ENCODE measurements at regions not wholly inside any gene's neighbourhood (a gene's known extent, or its start where the extent isn't known, plus 50 kb on each side); places are given as distances from the start of the nearest gene placed in this dataset.
A peak's percentile ranks its signal among the peaks of the same experiment; 100 is the strongest.

- no peaks in the 10 kb centered on the region for H3K79me2 ChIP-seq (ENCODE audit: insufficient read depth, low read length)
- H3K36me3 ChIP-seq (ENCODE audit: insufficient read depth, low read length): no peaks in the 10 kb centered on the region
- no peak overlapping the region for H3K4me3 ChIP-seq (ENCODE audit: low read depth in 1 of 2, low read length in 2 of 2)
- peaks cover 4% of the 10 kb centered on the region; the same call in 1 of the 2 replicates for H3K4me1 ChIP-seq (ENCODE audit: insufficient read depth, low read length)
- H3K27ac ChIP-seq (ENCODE audit: low read length): no peak overlapping the region
- no peak overlapping the region for H3K4me2 ChIP-seq (ENCODE audit: insufficient read depth, low read length)
- no peaks in the 10 kb centered on the region for H3K27me3 ChIP-seq (ENCODE audit: insufficient read depth, low read length, poor library complexity)
- no peak overlapping the region for H3K9ac ChIP-seq (ENCODE audit: low read depth, low read length)
- H3K9me3 ChIP-seq (ENCODE audit: insufficient read depth, low read length, severe bottlenecking): no peaks in the 10 kb centered on the region
- H2AFZ ChIP-seq (ENCODE audit: low read depth, low read length): no peak overlapping the region
- no peaks in the 10 kb centered on the region for H4K20me1 ChIP-seq (ENCODE audit: insufficient read depth, low read length)
- TF ChIP-seq EZH2 (IDR thresholded peaks at IDR 0.05; ENCODE audit: borderline replicate concordance, low read depth, low read length, severe bottlenecking): no peak
- TF ChIP-seq, protein P1, sequence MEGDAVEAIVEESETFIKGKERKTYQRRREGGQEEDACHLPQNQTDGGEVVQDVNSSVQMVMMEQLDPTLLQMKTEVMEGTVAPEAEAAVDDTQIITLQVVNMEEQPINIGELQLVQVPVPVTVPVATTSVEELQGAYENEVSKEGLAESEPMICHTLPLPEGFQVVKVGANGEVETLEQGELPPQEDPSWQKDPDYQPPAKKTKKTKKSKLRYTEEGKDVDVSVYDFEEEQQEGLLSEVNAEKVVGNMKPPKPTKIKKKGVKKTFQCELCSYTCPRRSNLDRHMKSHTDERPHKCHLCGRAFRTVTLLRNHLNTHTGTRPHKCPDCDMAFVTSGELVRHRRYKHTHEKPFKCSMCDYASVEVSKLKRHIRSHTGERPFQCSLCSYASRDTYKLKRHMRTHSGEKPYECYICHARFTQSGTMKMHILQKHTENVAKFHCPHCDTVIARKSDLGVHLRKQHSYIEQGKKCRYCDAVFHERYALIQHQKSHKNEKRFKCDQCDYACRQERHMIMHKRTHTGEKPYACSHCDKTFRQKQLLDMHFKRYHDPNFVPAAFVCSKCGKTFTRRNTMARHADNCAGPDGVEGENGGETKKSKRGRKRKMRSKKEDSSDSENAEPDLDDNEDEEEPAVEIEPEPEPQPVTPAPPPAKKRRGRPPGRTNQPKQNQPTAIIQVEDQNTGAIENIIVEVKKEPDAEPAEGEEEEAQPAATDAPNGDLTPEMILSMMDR (IDR thresholded peaks at IDR 0.05; ENCODE audit: borderline replicate concordance, extremely low read depth, low read length, poor library complexity, severe bottlenecking): no peak
- ATAC-seq (ENCODE audit: insufficient read depth, low read depth) (peak; percentile 60; the same call in 2 of the 3 replicates), DNase-seq (no peak)
These were observed 1500.9 kb upstream of the SLC10A2 start for GRCh38 chr13:104567114-104567513.

DNA sequence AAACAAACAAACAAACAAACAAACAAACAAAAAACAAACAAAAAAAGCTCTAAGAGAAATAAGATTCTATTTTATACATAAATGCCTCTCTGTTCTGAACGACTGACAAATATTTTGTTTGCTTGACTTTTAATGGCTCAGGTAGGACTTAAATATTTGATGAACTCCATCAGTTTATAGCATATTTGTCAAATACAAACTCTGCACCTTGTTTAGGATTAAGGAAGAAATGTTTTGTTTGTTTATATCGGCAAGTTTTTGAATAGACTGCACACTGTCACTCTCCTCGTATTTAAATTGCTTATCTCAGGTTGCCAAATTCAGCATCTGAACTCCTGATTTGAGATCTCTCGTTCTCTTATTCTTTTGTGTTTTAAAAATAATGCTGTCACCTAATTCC lies 1499.7 kb upstream of the SLC10A2 start:
- Histone ChIP-seq H3K79me2 (ENCODE audit: insufficient read depth, low read length) (no peaks in the 10 kb centered on the region), H3K27ac (ENCODE audit: low read length) (no peak overlapping the region), H3K27me3 (ENCODE audit: insufficient read depth, low read length, poor library complexity) (no peaks in the 10 kb centered on the region), H4K20me1 (ENCODE audit: insufficient read depth, low read length) (no peaks in the 10 kb centered on the region), H3K4me1 (ENCODE audit: insufficient read depth, low read length) (no peaks in the 10 kb centered on the region), H3K4me3 (ENCODE audit: low read depth in 1 of 2, low read length in 2 of 2) (no peak overlapping the region), H3K36me3 (ENCODE audit: insufficient read depth, low read length) (no peaks in the 10 kb centered on the region), H2AFZ (ENCODE audit: low read depth, low read length) (no peak overlapping the region), H3K4me2 (ENCODE audit: insufficient read depth, low read length) (no peak overlapping the region), H3K9ac (ENCODE audit: low read depth, low read length) (no peak overlapping the region), H3K9me3 (ENCODE audit: insufficient read depth, low read length, severe bottlenecking) (no peaks in the 10 kb centered on the region)
- TF ChIP-seq, protein P1 (IDR thresholded peaks at IDR 0.05; ENCODE audit: borderline replicate concordance, extremely low read depth, low read length, poor library complexity, severe bottlenecking): no peak
- TF ChIP-seq EZH2 (IDR thresholded peaks at IDR 0.05; ENCODE audit: borderline replicate concordance, low read depth, low read length, severe bottlenecking): no peak
- DNase-seq: no peak
- no peak for ATAC-seq (ENCODE audit: insufficient read depth, low read depth)

DNA sequence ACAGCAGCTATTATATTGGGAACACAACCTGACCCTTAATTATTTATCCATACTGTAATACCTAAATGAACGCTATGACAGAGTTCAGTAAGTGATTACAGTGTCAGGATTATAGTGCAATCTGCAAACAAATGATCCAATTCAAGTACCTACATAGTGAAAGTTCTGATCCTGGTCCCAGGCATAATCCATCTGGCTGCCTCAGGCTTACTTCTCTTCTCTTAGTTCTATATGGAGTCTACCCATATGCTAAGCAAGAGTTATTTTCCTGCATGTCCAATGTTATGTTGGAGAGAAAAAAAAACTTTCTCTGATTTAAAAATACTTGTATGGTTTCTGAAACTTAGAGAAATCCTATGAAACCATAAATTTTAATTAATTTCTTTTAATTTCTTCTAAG lies 1487.7 kb upstream of the SLC10A2 start:
- Histone ChIP-seq H3K4me3 (ENCODE audit: low read depth in 1 of 2, low read length in 2 of 2) (no peak overlapping the region), H3K4me2 (ENCODE audit: insufficient read depth, low read length) (no peak overlapping the region), H3K9me3 (ENCODE audit: insufficient read depth, low read length, severe bottlenecking) (no peaks in the 10 kb centered on the region), H2AFZ (ENCODE audit: low read depth, low read length) (no peak overlapping the region), H3K79me2 (ENCODE audit: insufficient read depth, low read length) (no peaks in the 10 kb centered on the region), H3K27ac (ENCODE audit: low read length) (no peak overlapping the region), H3K36me3 (ENCODE audit: insufficient read depth, low read length) (no peaks in the 10 kb centered on the region), H4K20me1 (ENCODE audit: insufficient read depth, low read length) (no peaks in the 10 kb centered on the region), H3K9ac (ENCODE audit: low read depth, low read length) (no peak overlapping the region), H3K27me3 (ENCODE audit: insufficient read depth, low read length, poor library complexity) (no peaks in the 10 kb centered on the region), H3K4me1 (ENCODE audit: insufficient read depth, low read length) (no peaks in the 10 kb centered on the region)
- no peak for TF ChIP-seq EZH2 (IDR thresholded peaks at IDR 0.05; ENCODE audit: borderline replicate concordance, low read depth, low read length, severe bottlenecking)
- TF ChIP-seq, protein P1 (IDR thresholded peaks at IDR 0.05; ENCODE audit: borderline replicate concordance, extremely low read depth, low read length, poor library complexity, severe bottlenecking): no peak
- DNase-seq: no peak
- ATAC-seq (ENCODE audit: insufficient read depth, low read depth): no peak

- Histone ChIP-seq H4K20me1 (ENCODE audit: insufficient read depth, low read length) (no peaks in the 10 kb centered on the region), H3K36me3 (ENCODE audit: insufficient read depth, low read length) (no peaks in the 10 kb centered on the region), H3K79me2 (ENCODE audit: insufficient read depth, low read length) (no peaks in the 10 kb centered on the region), H3K27ac (ENCODE audit: low read length) (no peak overlapping the region), H3K27me3 (ENCODE audit: insufficient read depth, low read length, poor library complexity) (no peaks in the 10 kb centered on the region), H3K9ac (ENCODE audit: low read depth, low read length) (no peak overlapping the region), H2AFZ (ENCODE audit: low read depth, low read length) (no peak overlapping the region), H3K4me2 (ENCODE audit: insufficient read depth, low read length) (no peak overlapping the region), H3K4me1 (ENCODE audit: insufficient read depth, low read length) (no peaks in the 10 kb centered on the region), H3K9me3 (ENCODE audit: insufficient read depth, low read length, severe bottlenecking) (no peaks in the 10 kb centered on the region), H3K4me3 (ENCODE audit: low read depth in 1 of 2, low read length in 2 of 2) (no peak overlapping the region)
- no peak for ATAC-seq (ENCODE audit: insufficient read depth, low read depth)
- no peak for DNase-seq
- TF ChIP-seq EZH2 (IDR thresholded peaks at IDR 0.05; ENCODE audit: borderline replicate concordance, low read depth, low read length, severe bottlenecking): no peak
- TF ChIP-seq, protein P1 (IDR thresholded peaks at IDR 0.05; ENCODE audit: borderline replicate concordance, extremely low read depth, low read length, poor library complexity, severe bottlenecking): no peak
These were observed 1487.0 kb upstream of the SLC10A2 start for GRCh38 chr13:104553186-104553585.
